ENCODE measurements at regions not wholly inside any gene's neighbourhood (a gene's known extent, or its start where the extent isn't known, plus 50 kb on each side); places are given as distances from the start of the nearest gene placed in this dataset.

DNA sequence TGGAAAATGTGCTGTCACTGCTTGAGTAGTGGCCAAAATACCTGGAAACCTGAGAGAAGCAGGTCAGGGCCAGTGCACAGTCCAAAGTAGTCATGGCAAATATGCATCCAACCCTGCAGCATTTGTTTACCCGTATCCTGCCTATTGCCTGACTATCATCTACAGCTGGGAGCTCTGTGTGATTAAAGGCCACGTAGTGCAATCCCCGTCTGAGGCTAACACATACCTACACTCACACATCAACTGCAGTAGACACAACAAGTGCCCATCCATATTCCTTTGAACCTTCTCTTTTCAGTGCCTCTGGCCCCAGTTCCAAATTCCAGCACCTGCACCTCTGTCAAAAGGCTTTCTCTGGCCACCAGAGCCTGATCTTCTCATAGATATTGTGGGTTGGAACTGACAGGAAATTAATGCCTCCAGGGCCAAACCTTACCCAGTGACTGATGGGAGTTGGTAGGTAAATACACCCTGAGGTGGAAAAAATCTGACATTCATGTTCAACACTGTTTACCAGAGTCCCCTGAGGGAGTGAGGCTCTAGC, 383.0 kb downstream of the SETD4 start:
- FAIRE-seq (no peak), DNase-seq (ENCODE audit: extremely low spot score, insufficient read length, low read depth) (no peak)

DNA sequence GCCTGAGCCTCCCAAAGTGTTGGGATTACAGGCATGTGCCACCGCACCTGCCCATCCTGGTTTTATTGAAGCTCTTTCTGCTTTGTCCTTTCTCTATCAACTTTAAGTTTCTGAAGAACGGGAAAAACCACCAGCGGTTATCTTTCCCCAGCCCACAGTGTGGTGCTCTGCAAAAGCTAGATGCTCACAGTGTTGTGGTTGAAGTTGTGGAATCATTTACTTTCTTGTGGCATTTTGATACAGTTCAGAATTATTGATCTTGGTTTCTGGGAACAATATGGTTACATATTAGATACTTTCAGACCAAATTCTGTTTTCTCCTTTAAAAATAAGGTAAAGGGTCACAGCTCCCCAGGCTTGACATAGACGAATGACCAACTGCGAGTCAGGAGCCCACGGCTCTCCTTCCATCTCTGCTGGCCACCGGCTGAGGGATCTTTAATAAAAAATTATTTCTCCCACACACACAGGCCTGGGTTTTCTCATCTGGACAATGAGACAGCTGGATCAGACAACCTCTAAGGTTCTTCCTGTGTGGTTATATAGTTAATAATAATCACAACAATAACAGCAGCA, 385.3 kb downstream of the SETD4 start:
- FAIRE-seq (no peak), DNase-seq (ENCODE audit: extremely low spot score, insufficient read length, low read depth) (no peak)

DNA sequence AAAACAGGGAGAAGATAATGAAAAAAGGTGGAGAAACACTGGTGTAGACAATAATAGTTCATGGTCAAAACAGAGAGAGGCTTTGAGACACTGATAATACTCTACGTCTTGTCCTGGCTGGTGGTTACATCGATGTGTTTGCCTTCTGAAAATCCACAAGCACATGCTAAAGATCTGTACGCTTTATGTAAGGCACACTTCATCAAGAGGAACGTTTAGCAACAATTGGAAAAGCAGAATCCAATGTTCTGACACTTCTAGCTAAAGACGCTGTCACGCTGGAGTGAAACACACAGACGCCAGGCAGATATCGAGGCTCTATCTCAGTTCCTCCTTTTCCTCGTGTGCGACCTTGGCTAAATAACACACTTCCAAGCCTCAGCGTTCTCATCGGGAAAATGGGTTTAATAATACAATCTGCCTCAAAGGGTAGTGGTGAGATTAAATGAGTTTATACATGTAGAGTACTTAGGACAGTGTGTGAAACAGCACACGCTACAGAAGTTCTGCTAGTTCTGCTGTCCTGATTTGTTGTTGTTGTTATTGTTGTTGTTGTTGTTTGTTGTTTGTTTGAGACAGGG, 386.1 kb downstream of the SETD4 start:
- DNase-seq (ENCODE audit: extremely low spot score, insufficient read length, low read depth) (no peak), FAIRE-seq (no peak)

DNA sequence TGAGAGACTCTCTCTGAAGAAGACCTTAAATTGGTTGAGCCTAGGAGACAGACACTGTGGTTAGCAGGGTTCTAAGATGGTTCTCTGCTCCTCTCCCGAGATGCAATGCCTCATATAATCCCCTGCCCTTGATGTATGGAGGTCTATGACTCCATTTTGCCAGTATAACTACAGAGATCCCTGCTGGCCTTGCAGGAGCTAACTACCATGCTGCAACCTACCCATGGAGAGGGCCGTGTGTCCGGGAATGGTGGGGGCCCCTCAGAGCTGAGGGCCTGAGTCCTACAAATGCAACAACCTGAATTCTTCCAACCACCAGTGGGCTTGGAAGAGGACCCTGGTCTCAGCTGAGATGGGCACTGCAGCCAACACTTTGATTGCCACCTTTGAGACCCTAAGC, 388.0 kb downstream of the SETD4 start:
- FAIRE-seq (no peak), DNase-seq (ENCODE audit: extremely low spot score, insufficient read length, low read depth) (no peak)

DNA sequence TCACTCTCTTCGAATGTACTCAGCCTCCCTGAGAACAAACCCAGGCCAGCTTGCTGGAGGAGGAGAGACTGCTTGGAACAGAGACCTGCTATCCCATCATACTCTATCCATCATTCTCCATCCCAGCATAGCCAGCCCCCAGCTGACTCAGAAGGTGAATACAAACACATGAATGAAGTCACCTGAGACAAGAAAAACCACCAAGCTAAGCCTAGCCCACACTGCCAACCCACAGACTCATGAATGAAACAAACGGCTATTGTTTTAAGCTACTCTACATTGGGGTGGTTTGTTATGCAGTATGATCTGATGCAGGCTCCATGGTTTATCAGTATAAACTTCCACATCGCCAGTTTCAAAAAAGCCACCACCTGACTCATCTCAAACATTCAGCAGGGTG, 395.6 kb downstream of the SETD4 start:
- no peak for FAIRE-seq
- no peak for DNase-seq (ENCODE audit: extremely low spot score, insufficient read length, low read depth)

DNA sequence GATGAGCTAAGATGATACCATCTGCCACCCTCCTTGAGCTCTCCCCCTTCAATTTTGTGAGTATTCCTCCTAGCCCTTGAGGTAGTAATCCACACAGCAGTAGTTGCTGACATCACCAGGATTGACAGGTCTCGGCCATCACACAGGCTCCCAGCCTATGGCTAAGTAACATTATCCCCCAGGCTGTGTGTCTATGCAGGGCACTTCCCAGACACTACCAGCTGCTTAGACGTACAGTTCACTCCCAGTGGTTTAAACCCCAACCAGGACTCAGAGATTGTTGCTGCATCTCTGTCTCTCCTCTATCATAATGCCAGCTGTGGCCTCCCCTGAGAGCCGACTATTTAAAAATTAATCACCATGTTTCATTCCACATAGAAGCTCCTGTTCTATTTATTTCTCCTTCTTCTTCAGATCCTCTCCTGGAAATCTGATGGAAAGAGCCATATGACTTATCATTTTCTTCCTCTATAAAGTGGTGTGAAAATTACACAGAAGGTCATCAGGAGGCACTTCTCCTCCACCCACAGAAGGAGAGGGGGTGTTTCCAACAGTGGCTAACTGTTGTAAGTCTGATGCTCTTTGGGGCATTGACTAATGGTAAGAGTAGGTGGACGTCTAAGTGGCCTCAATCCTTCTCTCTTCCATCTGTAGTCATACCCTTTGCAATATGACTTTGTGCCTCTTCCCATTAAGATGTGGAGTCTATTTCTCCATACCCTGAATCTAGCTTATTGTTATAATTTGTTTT, 396.3 kb downstream of the SETD4 start:
- DNase-seq (ENCODE audit: extremely low spot score, insufficient read length, low read depth) = no peak
- FAIRE-seq = no peak

DNA sequence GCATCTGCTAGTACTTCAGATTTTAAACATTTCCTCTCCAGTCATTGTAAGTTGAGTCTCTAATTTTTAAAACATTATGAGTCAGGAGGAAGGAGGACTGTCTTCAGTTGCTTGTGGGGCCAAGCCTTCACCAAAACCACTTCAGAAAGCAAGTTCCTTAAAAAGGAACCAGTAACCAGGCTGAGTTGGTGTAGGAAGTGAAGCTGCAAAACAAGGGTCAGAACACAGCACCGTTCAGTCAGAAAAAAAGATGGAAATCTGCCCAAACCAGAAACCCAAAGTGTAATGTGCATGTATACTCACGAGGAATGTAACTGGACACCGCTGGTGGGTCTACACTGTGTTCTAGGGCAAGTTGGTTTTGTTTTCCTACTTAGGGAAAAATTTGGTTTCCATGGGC, 402.1 kb downstream of the SETD4 start:
- FAIRE-seq (no peak), DNase-seq (ENCODE audit: extremely low spot score, insufficient read length, low read depth) (no peak)

DNA sequence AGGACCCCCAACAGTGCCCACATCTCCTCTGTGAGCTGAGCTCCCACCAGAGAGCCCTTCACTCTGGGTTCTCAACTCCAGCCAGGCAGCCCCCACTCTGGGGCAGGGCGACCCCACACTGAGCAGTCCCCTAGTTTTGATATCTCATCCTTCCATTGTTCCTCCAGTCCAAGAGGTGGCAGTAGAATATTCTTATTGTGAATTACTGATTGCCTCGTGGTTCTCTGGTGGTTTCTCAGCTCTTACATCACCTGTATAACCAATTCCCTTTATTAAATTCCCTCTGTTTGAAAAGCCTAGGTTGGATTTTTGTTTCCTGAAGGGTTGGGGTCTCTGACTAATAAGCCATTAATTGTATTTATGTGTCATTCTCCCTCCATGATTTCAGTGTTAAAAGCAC, 407.5 kb downstream of the SETD4 start:
- no peak for FAIRE-seq
- DNase-seq (ENCODE audit: extremely low spot score, insufficient read length, low read depth) = no peak

DNA sequence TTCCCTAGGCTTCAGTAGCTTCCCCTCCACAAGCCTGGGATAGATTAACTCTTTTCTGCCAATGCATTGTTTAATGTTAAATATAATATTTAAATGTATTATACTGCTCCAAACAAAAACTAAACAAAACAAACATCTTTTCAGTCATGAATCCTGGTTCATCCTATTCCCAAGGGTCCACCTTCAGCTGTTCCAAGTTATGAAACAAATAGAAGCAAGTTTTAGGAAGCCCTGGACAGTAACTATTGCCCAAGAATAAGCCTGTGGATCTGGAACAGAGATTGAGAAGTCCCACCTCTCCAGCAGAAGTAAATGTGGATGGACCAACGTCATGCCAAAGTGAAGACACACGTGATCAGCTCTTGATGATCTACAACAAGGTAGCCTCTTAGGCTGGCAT, 408.1 kb downstream of the SETD4 start:
- DNase-seq (ENCODE audit: extremely low spot score, insufficient read length, low read depth) (no peak), FAIRE-seq (no peak)

DNA sequence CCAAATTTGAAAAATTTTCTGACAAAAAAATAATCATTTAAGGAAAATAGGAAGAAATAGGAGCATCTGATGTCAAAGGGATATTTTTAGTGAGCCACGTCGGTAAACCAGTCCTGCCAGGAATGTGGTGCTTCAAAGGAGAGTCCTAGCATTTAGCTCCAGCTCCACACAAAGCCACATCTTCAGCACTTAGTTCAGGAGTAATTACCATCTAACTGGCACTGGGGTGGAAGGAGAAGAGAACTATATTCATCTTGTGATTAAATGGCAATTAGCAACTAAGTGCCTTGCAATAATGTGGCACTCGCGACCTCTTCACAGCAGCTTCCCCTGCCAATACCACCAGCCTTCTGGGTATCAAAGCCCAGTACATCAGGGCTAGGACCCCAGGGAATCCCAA, 409.1 kb downstream of the SETD4 start:
- DNase-seq (ENCODE audit: extremely low spot score, insufficient read length, low read depth) (no peak), FAIRE-seq (no peak)

DNA sequence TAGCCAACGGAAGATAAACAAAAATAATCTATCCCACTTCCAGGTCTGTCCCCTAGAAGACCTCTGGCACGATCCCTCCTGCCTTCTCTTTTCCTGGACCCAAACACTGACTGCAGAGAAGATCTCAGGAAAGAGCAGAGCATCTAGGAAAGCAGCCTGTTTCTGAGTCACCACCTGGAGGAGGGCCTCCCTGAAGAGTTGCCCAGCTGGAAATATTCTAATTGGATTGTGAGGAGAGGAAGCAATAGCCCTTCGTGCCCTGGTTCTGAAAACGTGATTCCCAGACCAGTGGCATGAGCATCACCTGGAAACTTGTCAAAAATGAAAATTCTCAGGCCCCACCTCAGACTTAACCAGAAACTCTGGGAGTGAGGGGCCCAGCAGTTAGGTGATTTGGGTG, 411.1 kb downstream of the SETD4 start:
- no peak for FAIRE-seq
- no peak for DNase-seq (ENCODE audit: extremely low spot score, insufficient read length, low read depth)

DNA sequence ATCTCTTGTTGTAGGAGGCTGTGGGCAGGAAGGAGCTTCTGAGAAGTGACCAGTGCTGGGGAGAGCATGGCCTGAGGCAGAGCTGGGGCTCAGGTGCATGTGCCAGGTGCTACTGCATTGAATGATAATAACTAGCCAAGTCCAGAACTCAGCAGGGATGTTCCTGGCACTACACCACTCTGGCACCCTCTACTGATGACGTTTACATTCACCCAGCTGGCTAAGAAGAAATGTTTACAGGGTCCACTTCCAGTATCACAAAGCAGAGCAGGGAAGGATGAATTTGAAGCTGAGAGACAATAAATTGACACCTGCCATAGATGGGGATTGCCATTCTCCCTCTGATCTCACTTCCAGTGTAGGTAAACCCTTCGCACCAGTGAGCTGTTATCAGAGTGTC, 411.8 kb downstream of the SETD4 start:
- no peak for DNase-seq (ENCODE audit: extremely low spot score, insufficient read length, low read depth)
- no peak for FAIRE-seq

DNA sequence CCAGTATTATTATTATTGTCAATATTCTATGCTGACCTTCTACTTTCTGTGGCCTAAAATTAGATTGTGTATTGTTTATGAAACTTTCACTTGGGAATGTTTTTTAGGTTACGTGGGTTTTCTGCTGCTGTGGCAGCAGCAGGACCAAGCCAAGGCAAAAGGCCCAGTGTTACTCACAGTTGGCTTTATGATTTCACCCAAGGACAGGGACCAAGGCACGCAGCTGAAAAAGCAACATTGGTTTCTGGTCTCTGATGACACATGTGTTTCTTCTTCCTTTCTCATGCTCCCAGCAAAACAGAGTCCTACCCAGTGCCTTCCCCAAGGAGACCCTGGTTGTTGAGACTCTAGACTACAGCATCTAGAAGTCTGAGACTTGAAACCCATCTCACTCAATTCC, 413.7 kb downstream of the SETD4 start:
- FAIRE-seq (no peak), DNase-seq (ENCODE audit: extremely low spot score, insufficient read length, low read depth) (no peak)

DNA sequence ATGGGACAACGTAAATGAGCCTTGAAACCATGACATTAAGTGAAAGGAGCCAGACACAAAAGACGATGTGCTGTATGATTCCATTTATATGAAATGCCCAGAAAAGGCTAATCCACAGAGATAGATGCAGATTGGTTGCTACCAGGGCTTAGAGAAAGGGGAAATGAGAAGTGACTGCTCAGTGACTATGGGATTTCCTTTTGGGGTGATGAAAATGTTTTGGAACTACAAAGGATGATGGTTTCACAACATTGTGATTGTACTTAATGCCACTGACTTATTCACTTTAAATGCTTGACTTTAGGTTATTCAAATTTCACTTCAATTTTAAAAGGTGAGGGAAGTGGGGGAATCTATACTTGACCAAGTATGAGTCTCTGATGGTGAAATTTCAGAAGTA, 414.3 kb downstream of the SETD4 start:
- no peak for DNase-seq (ENCODE audit: extremely low spot score, insufficient read length, low read depth)
- no peak for FAIRE-seq

DNA sequence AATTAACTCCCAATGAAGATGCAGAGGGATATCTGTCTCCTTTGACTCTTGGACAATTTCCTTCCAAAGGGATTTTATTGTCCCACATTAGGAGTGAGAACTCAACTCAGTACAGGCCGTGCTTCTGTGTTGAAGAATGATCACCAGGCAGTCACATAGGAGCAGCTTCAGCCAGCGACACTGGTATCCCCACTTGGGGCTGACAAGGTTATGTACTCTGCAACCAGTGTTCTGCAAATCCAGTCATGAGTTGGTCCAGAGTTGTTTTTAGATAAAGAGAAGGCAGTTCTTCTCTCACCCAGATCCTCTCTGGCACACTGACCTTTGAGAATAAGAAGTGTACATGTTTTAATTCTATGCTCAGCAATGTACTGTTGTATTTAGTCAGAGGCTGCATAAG, 415.8 kb downstream of the SETD4 start:
- FAIRE-seq (no peak), DNase-seq (ENCODE audit: extremely low spot score, insufficient read length, low read depth) (no peak)

DNA sequence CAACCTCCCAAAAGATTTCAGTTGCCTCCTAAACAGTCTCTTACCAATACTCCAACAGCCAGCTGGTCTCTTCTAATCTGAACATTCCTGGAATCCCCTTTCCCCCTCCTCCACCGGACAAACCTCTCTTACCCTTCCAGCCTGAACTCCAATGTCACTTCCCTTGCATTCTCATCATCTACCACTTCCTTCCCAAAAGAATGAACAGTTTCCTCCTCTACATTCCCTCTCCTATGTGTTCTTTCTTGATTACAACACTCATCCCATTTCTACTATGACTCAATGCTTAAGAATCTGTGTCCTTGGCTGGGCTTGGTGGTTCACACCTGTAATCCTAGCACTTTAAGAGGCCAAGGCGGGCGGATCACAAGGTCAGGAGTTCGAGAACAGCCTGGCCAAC, 417.1 kb downstream of the SETD4 start:
- DNase-seq (ENCODE audit: extremely low spot score, insufficient read length, low read depth) = no peak

DNA sequence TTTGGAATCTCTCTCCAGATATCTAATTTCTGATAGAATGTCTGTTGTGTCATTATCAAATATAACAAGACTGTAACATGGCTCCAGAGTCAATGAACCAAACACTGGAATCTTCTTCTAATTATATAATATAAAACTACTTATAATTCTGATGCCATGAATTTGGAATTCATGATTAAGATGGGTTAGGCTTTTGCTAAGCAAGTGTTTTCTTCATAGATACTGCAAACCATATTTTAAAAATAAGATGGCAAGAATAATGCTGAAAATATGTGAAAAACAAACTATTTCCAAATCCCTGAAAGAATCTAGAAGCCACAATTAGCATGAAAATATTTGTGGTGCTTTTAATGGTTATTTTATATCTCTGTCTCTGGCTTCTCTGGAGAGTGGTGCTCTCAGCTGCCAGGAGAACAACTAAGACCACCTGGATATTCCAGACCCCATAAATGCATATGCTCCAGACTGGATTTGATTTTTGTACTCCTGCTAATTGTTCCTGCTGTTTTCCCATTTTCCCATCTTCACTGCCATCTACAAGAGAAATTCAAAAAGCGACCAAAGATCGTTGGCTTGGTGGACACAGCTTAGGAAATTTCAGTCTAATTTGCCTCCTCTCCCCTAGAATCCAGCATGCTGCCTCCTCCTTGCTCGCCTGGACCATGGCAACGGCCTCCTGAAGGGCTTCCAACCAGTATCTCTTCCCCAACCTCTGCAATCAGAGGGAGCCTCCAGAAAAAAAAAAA, 418.9 kb downstream of the SETD4 start:
- no peak for FAIRE-seq
- DNase-seq (ENCODE audit: extremely low spot score, insufficient read length, low read depth) = no peak

More for the DNA sequence above, 417.1 kb downstream of the SETD4 start:
- no peak for FAIRE-seq

DNA sequence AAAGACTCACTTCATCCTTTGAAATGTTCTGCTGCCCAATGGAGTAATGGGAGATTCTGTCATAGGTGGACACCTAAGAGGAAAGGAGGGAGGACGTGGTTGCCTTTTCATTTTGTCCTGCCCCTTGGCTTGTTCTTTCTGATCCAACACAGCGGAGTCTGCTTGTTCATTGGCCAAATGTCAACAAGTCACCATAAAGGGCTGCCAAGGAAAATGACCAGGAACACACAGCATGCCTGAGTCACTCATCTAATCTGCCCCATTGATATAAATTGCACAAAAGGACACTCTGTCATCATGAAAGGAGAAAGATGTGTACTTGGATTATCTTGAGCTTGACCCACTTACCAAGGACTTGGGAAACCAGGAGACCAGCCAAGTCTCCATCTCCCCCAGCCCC, 422.9 kb downstream of the SETD4 start:
- DNase-seq (ENCODE audit: extremely low spot score, insufficient read length, low read depth) (no peak), FAIRE-seq (no peak)

DNA sequence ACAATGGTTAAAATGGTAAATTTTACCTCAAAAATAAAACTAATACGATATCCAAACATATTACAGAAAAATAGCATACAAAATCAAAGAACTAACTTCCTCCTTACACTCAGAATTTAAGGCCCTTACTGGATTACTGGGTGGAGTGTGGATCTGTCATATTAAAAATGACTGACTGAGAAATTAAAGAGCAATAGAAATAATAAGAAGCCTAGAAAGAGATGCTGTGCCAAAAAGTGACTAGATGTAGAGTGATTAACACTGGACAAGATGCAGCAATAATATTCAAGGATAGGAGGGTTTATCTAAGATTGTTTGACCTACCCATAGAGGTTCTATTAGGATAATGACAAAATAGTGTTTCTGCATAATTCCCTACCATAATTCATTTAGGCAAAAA, 424.3 kb downstream of the SETD4 start:
- DNase-seq (ENCODE audit: extremely low spot score, insufficient read length, low read depth) (no peak), FAIRE-seq (no peak)

DNA sequence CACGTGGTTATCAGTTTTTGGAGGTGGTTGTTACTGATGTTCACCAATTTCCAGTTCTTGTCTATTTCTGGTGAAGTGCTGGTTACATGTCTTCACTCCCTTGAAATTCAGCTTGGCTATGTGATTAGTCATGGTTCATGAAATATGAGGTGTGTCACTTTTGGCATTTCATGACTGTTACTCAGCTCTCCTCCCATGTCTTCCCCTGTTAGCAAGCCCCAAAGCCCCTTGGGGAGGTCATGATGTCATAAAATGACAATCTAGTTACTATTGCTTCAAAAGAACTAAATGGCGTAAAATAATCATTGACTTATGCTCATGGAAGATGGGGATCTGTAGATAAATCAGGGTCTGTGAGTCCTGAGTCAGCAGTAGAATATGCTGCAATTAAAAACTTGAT, 425.1 kb downstream of the SETD4 start:
- DNase-seq (ENCODE audit: extremely low spot score, insufficient read length, low read depth) = no peak
- no peak for FAIRE-seq

DNA sequence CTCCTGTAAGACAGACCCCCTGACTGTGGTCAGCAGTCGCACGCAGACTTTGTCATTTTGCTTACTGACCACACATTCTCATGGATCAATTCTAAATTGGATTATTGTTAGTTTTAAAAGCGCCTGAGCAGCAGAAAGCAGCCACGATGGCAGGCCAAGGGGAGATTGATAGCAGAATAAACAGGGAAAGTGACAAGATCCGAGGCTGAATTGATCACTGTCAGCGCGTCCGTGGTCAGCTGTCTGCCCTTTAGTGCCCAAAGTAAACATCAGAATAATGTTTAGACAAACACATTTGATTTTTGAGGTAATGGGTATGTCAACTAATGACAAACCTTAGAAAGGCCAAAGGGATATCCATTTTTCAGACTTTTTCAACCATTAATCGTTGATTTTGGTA, 426.8 kb downstream of the SETD4 start:
- DNase-seq (ENCODE audit: extremely low spot score, insufficient read length, low read depth) (no peak), FAIRE-seq (no peak)
